Occipital lobe (tissue), 1 donor: ENCODE measurements at regions not wholly inside any gene's neighbourhood (a gene's known extent, or its start where the extent isn't known, plus 50 kb on each side); places are given as distances from the start of the nearest gene placed in this dataset.

Source experiments
- DNase-seq: peaks from one replicate; lab custom pipeline; 2025; lab: John Stamatoyannopoulos, UW

- DNase-seq, result no peak
Observed at GRCh38 chr3:195007766-195008165, 263.2 kb downstream of the XXYLT1 start.

GRCh38 chr3:195008816-195009215 is 262.1 kb downstream of the XXYLT1 start:
- DNase-seq, result no peak

GRCh38 chr3:195009616-195010015 is 261.3 kb downstream of the XXYLT1 start:
- DNase-seq, result no peak

GRCh38 chr3:195010551-195011100 is 260.3 kb downstream of the XXYLT1 start:
- DNase-seq, result no peak

GRCh38 chr3:195011231-195011834 is 259.6 kb downstream of the XXYLT1 start:
- no peak for DNase-seq

- no peak for DNase-seq
Observed at GRCh38 chr3:195012100-195012499, 258.9 kb downstream of the XXYLT1 start.

- DNase-seq, result no peak
Observed at GRCh38 chr3:195012571-195012970, 258.4 kb downstream of the XXYLT1 start.

- no peak for DNase-seq
Observed at GRCh38 chr3:195013411-195014361, 257.3 kb downstream of the XXYLT1 start.

- DNase-seq, result no peak
Observed at GRCh38 chr3:195015021-195015420, 255.9 kb downstream of the XXYLT1 start.

- DNase-seq, result no peak
Observed at GRCh38 chr3:195017151-195017550, 253.8 kb downstream of the XXYLT1 start.
